ENCODE measurements at regions not wholly inside any gene's neighbourhood (a gene's known extent, or its start where the extent isn't known, plus 50 kb on each side); places are given as distances from the start of the nearest gene placed in this dataset.

DNA sequence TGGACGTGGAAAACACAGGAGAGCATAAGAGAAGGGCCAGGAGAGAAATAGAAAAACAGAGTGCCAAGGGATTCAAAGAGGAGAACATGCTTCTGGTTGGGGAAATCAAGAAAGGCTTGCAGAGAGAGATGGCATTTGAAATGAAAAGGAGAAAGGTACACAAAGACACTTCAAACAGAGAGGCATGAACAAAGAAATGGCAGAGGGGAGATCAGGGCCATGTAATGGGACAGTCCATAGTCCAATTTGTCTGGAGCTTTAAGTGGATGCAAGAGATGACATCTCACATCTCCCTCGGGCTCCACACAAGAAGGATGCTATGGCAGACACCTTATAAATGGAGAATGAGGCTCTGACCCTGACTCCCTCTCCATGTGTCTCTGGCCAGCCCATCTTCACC lies 331.1 kb downstream of the MLLT3 start:
- DNase-seq (ENCODE audit: insufficient read length, low spot score), result no peak
- FAIRE-seq, result no peak
- no peak for TF ChIP-seq POLR2A (IDR thresholded peaks at IDR 0.05; ENCODE audit: low read depth, low read length)

DNA sequence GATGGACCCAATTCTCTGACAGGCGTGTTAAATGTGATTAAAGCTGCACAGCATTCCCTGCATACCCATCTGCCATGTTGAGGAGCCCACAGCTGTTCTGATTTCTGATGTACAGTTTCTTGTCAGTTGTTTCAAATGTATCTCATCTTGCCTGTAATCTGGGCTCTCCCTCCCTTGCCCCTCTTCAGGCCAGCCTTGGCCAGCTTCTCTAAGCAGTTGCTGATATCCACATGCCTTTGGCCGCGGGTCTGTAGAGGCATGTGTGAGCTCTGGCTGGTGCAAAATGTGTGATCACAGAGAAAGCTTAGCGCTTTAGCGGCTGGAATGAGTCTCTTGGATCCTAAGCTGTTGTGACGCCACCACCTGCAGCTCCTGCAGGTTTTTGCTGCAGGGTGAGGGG lies 332.0 kb downstream of the MLLT3 start:
- FAIRE-seq, result no peak
- TF ChIP-seq POLR2A (IDR thresholded peaks at IDR 0.05; ENCODE audit: low read depth, low read length), result no peak
- DNase-seq (ENCODE audit: insufficient read length, low spot score), result no peak

DNA sequence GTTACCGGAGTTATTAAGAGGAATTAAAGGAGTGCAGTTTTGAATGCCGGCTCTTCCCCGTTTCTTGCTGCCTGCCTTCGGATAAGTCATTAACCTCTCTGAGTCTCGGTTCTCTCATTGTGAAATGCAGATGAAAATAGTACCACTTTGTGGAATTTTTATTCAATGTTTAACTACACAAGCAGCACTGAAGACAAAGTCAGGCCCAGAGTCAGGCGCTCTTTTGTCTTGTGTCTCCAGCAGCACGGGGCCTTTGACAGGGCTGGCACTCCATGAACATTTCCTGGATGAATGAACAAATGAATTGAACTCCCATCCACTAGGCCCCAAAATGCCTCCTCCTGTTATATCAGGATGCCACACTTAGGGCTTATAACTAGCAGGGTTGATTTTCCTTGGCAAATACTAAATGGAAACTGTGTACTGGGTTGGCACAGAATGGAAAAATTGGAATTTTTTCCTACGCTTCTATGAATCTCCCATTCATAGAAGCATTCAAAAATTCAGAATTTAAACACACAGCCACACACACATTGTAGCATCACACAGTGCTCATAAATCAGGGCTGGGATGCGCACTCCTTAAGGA lies 332.8 kb downstream of the MLLT3 start:
- no peak for TF ChIP-seq POLR2A (IDR thresholded peaks at IDR 0.05; ENCODE audit: low read depth, low read length)
- FAIRE-seq (no peak), DNase-seq (ENCODE audit: insufficient read length, low spot score) (no peak)

DNA sequence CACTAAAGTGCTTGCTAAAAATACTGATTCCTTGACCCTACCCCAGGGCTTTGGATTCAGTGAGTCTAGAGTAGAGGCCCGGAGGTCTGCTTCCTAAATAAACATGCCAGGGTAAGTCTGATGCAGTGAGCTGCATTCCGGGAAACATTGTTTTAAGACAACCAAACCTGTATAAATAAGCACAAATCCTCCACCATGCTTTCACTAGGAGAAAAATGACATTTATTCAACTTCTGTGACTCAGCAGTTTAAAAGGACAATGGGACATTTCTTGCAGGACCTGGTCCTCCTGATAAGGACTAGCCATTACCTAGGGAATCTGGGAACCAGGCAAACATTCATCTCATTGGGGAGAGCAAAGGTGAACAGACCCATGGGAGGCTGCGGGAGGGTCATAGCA lies 335.3 kb downstream of the MLLT3 start:
- no peak for TF ChIP-seq POLR2A (IDR thresholded peaks at IDR 0.05; ENCODE audit: low read depth, low read length)
- FAIRE-seq (no peak), DNase-seq (ENCODE audit: insufficient read length, low spot score) (no peak)

DNA sequence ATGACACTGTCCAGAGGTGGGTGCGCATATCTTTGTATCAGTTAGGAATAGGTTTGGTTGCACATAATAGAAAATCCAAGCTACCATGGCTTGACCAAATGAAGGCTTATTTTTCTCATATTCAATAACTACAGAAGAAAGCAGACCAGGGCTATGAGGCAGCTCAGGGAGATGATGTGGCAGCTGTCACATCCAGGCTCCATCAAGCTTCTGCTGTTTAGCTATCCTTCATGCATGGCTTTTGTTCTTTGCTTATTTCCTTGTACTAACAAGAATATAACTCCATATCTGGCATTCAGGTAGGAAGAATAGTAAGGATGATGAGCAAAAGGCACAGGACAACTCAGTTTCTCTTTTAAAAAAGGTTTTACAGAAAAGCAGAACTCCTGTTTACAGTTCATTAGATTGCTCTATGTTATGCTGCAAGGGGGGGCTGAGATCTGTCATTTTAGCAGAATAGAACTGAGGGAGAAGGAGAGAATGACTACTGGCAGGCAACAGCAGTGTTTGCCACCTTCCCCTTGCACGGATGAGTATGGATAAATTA lies 336.1 kb downstream of the MLLT3 start:
- FAIRE-seq (no peak), DNase-seq (ENCODE audit: insufficient read length, low spot score) (no peak)
- no peak for TF ChIP-seq POLR2A (IDR thresholded peaks at IDR 0.05; ENCODE audit: low read depth, low read length)

DNA sequence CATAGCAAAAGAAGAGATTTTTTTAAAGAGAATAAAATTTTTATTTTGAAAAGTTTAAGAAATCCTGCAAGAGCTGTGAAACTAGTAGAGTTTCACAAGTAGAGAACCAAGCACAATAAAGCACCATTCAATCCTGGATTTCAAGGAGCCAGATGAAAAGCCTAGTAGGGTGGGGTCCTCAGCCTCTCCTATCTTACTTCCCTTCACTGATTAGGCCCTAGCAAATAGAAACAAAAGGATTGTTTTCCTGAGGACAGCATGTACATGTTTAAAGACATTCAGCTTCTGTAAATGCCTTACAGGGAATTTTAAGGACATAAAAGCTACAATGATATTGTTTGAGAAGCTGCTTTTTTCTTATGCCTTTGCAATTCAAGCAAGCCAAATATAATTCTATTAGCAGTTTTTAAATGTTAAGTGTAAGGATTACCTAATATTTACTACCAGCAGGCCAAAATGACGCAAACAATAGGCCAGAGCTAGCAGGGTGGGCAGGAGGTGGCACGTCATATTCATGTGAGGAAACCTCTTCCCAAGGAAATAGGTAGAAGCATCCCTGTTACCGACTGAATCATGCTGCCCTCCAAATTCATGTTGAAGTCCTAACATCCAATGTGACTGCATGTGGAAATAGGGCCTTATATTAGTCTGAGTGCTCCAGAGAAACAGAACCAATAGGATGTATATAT lies 337.6 kb downstream of the MLLT3 start:
- FAIRE-seq, result no peak
- TF ChIP-seq POLR2A (IDR thresholded peaks at IDR 0.05; ENCODE audit: low read depth, low read length), result no peak
- DNase-seq (ENCODE audit: insufficient read length, low spot score), result no peak

DNA sequence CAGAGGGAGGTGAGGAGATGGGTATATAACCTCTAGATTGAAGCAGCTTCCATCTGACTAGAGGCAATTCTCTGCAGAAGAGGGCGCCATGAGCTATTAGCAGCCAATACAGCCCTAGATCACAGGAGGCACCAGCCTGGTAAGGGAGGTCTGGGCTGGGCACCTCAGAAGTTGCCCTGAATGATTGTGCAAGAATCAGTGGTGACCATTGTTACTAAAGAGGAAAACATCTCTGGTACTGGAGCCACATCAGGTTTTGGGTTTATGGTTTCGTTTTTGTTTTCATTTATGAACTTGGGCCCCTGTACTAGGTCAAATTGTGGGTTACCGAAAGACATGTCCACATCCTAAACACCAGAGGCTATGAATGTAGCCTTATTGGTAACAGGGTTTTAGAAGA lies 342.0 kb downstream of the MLLT3 start:
- DNase-seq (ENCODE audit: insufficient read length, low spot score) (no peak), FAIRE-seq (no peak)
- TF ChIP-seq POLR2A (IDR thresholded peaks at IDR 0.05; ENCODE audit: low read depth, low read length), result no peak

DNA sequence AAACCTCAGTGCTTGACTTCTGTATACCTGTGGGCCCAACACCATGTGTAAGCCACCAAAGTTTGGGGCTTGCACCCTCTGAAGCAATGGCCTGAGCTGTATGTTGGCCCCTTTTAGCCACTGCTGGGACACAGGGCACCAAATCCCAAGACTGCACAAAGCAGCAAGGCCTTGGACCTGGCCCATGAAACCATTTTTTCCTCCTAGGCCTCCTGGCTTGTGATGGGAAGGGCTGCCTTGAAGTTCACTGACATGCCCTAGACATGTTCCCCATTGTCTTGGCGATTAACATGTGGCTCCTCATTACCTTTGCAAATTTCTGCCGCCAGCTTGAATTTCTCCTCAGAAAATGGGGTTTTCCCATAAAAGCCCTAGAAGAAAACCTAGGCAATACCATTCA lies 345.5 kb downstream of the MLLT3 start:
- FAIRE-seq (no peak), DNase-seq (ENCODE audit: insufficient read length, low spot score) (no peak)
- TF ChIP-seq POLR2A (IDR thresholded peaks at IDR 0.05; ENCODE audit: low read depth, low read length), result no peak

DNA sequence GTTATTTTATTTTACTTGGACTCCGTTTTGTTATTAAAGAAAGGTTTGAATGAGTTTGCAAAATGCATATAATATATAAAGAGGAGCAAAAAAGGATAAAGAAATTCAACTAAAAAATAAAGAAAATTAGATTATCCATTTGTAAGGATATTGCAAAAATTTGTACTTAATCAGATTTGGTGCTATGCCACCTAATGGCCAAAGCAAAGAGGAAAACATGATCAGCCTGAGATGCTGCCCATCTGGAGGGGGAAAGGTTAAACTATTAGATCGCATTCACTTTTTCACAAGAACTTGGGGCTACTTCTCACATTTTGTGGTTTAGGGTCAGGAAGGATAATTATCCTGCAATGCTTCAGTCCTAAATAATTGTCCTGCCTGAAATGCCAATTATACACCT lies 350.6 kb downstream of the MLLT3 start:
- DNase-seq (ENCODE audit: insufficient read length, low spot score) (no peak), FAIRE-seq (no peak)
- TF ChIP-seq POLR2A (IDR thresholded peaks at IDR 0.05; ENCODE audit: low read depth, low read length), result no peak

DNA sequence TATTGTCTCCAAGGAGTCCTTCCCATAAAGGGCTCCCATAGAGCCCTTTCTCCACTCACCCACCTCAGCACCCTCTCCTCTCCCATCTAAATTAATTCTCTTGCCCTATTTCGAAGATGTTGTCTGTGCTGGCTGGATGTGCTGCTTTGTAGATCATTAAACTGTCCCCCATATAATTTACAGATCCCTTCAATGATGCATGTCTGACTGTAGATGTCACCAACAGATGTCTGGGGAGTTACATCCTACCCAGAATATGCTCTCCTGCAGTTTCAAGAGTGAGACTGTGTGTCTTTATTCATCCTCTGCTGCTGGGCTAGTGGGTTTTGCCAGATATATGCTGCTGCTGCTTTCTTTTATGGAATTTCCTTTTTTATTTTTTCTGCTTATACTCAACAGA lies 351.2 kb downstream of the MLLT3 start:
- FAIRE-seq, result no peak
- no peak for TF ChIP-seq POLR2A (IDR thresholded peaks at IDR 0.05; ENCODE audit: low read depth, low read length)
- no peak for DNase-seq (ENCODE audit: insufficient read length, low spot score)

DNA sequence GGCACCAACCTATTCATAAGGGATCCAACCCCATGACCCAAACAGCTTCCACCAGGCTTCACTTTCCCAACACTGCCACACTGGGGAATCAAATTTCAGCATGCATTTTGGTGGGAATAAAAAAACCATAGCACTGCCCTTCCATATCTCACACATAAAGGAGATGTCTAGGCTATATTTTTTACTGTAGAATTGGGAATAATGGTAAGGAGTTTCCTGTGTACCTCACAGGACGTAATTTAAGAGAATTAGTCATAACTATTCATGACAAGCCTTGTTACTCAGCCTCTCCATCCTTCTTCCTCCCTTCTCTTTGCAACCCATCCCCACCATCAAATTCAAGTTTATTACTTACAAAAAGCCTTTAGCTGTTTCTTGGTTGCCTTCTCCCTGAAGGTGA lies 352.1 kb downstream of the MLLT3 start:
- no peak for DNase-seq (ENCODE audit: insufficient read length, low spot score)
- no peak for FAIRE-seq
- no peak for TF ChIP-seq POLR2A (IDR thresholded peaks at IDR 0.05; ENCODE audit: low read depth, low read length)

DNA sequence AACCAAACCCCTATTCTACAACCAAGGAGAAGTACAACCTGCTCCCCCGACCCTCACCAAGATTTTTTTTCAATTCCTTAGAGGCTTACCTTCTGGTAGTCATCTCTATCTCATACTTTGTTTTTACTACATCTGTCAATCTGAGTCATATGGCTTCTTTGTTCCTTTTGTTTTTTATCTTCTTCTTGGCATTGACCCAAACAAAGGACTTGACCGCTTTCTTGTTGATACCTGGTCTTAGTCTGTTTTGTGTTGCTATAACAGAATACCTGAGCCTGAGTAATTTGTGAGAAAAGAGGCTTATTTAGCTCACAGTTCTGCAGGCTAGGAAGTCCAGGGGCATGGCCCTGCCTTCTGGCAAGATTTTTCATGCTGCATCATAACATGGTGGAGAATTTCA lies 352.7 kb downstream of the MLLT3 start:
- no peak for FAIRE-seq
- no peak for DNase-seq (ENCODE audit: insufficient read length, low spot score)
- TF ChIP-seq POLR2A (IDR thresholded peaks at IDR 0.05; ENCODE audit: low read depth, low read length), result no peak

DNA sequence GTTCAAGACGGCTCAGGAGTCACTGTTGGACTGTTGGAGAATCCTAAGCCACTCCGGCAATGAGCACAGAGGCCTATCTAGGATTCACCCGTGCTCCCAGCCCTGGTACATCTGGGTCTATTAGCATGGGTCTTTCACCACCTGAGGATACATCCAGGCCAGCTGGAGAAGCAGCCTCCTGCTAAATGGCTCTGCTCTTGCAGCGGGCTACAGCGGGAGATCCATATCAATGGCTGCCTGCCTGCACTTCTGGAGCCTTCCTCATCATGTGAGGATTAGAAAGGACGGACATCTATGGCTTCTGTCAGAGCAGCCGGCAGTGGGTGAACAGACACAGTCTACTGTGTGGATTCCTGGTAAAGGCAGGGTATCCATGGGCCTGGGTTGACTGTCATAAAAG lies 357.4 kb downstream of the MLLT3 start:
- no peak for DNase-seq (ENCODE audit: insufficient read length, low spot score)
- TF ChIP-seq POLR2A (IDR thresholded peaks at IDR 0.05; ENCODE audit: low read depth, low read length), result no peak
- no peak for FAIRE-seq

DNA sequence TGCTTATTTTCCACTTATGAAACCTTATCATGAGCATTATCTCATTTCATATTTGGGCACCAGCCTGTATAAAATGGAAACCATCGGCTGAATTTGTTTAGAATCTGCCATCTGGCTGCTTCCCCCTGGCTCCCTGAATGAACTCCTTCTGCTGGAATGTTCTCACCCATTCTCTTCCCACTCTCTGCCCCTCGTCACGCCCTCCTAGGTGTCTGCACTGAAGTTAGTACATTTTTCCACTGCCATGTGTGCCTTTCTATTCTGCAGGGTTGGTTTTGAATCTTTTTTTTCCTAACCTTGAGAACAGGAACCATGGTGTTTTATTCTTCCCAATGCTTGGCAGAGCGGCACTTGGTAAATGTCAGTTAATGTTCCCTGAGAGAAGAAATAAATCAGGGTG lies 359.7 kb downstream of the MLLT3 start:
- no peak for FAIRE-seq
- no peak for TF ChIP-seq POLR2A (IDR thresholded peaks at IDR 0.05; ENCODE audit: low read depth, low read length)
- DNase-seq (ENCODE audit: insufficient read length, low spot score), result no peak

DNA sequence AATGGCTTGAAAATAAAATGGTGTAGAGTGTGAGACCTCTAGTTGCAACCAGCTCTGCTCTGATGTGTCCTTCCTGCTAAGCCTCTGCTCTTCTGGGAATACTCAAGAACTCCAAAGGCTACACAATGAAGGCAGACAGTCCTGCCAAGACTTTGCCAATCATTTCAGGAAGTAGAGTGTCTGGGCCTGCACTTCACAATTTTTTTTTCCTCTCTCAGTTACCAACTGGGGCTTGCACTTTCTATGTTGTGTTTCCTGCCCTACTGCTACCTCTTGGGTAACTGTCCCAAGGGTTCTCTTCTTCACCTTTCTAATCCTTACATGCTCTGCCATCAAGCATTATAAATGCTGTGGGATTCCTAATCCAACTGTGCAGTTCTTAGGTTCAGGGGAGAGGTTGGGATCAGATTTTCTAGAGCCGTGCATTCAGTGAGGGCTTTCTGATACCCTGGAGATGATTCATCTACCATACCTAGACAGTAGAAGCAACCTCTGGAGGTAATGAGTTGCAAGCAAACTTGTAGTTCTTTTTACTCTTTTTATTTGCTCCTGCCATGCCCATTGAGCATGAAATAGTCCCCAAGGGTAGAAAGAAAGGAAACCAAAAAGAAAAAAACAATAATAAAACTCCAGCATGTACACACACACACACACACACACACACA lies 365.9 kb downstream of the MLLT3 start:
- no peak for DNase-seq (ENCODE audit: insufficient read length, low spot score)
- TF ChIP-seq POLR2A (IDR thresholded peaks at IDR 0.05; ENCODE audit: low read depth, low read length), result no peak
- no peak for FAIRE-seq
